K562 (cell line): ENCODE measurements at regions not wholly inside any gene's neighbourhood (a gene's known extent, or its start where the extent isn't known, plus 50 kb on each side); places are given as distances from the start of the nearest gene placed in this dataset.

Experiments used
- ATF6 ChIP-seq: sonication (generic); formaldehyde crosslinking; IDR thresholded peaks from 2 replicates; pipeline ENCODE4 v1.4.0; 2020; ENCODE audit warnings: mild to moderate bottlenecking, missing genetic modification reagents
- CLOCK ChIP-seq: fragments of 250-450 bp; sonication (Bioruptor Pico); IDR thresholded peaks from 2 replicates; pipeline ENCODE4 v1.4.0; 2020; ENCODE audit warnings: mild to moderate bottlenecking, moderate library complexity, borderline replicate concordance
- ELF1 ChIP-seq: fragments of 200-800 bp; sonication (Bioruptor generic); IDR thresholded peaks from 2 replicates; pipeline ENCODE4 v1.6.1; 2016; ENCODE audit warnings: missing genetic modification characterization, missing compliant biosample characterization
- HNRNPLL ChIP-seq: fragments of 200-400 bp; formaldehyde crosslinking; IDR thresholded peaks from 2 replicates; pipeline ENCODE4 v1.6.1; 2017; ENCODE audit warnings: low read length, low read depth, mild to moderate bottlenecking; ENCODE audit not compliant: poor library complexity, severe bottlenecking
- MTF1 ChIP-seq: fragments of 250-450 bp; sonication (Bioruptor Pico); IDR thresholded peaks from 2 replicates; pipeline ENCODE4 v1.9.0; 2021; ENCODE audit warnings: moderate library complexity, mild to moderate bottlenecking, inconsistent platforms, borderline replicate concordance
- PHB ChIP-seq: fragments of 250-450 bp; sonication (Bioruptor Pico); IDR thresholded peaks from 2 replicates; pipeline ENCODE4 v1.5.0; 2021
- SAFB ChIP-seq: fragments of 200-400 bp; formaldehyde crosslinking; IDR thresholded peaks from 2 replicates; pipeline ENCODE4 v1.6.1; 2017; ENCODE audit warnings: low read depth, low read length, borderline replicate concordance
- USF2 ChIP-seq: sonication (generic); formaldehyde crosslinking; IDR thresholded peaks from 2 replicates; pipeline ENCODE4 v1.5.0; 2020; ENCODE audit warnings: missing genetic modification reagents
- ZC3H8 ChIP-seq: fragments of 450-650 bp; IDR thresholded peaks from 2 replicates; pipeline ENCODE4 v1.6.1; 2017

GRCh38 chr17:22453181-22453580 lies 760.9 kb downstream of the KCNJ18 start (continued):
- TF ChIP-seq CLOCK (CRISPR knock-in tag) = no peak
- TF ChIP-seq ELF1 = no peak
- no peak for TF ChIP-seq ATF6 (CRISPR knock-in tag)
- TF ChIP-seq MTF1 (CRISPR knock-in tag) = no peak
- TF ChIP-seq USF2 (CRISPR knock-in tag) = no peak
- no peak for TF ChIP-seq SAFB
- no peak for TF ChIP-seq PHB
- no peak for TF ChIP-seq HNRNPLL
- no peak for TF ChIP-seq ZC3H8
